Stimulated activated effector memory CD8-positive, alpha-beta T cell treated with anti-CD3 and anti-CD28 coated beads, Interleukin-12 subunit alpha, Interleukin-12 subunit beta, amount 100 ng/mL, for 72 hours (primary cell): ENCODE measurements at regions not wholly inside any gene's neighbourhood (a gene's known extent, or its start where the extent isn't known, plus 50 kb on each side); places are given as distances from the start of the nearest gene placed in this dataset.
"Not testable (repeated sequence)": the region's sequence is repeated elsewhere in the genome, so short reads cannot be mapped to it uniquely, and the experiment has no call there.

ENCODE experiments used
- ATAC-seq: fragments of 150-1000 bp; cut with Tn5 transposase; 2 replicates; pipeline ENCODE4 v1.10.0; 2021
- DNase-seq, 2 donors: peaks; one replicate each; pipeline ENCODE4 v3.0.0; 2021 to 2022; ENCODE audit warnings: low spot score in 2 of 2
- H3K27ac Mint-ChIP-seq: one replicate; pipeline ENCODE4 v1.8.0; 2022; ENCODE audit warnings: mild to moderate bottlenecking, mixed read lengths
- H3K36me3 Mint-ChIP-seq: one replicate; pipeline ENCODE4 v1.8.0; 2022; ENCODE audit warnings: mild to moderate bottlenecking, mixed read lengths
- H3K4me1 Mint-ChIP-seq: one replicate; pipeline ENCODE4 v1.8.0; 2022; ENCODE audit warnings: mixed read lengths
- H3K4me3 Mint-ChIP-seq: one replicate; pipeline ENCODE4 v1.8.0; 2022; ENCODE audit warnings: mild to moderate bottlenecking, mixed read lengths
- H3K9me3 Mint-ChIP-seq: one replicate; pipeline ENCODE4 v1.8.0; 2022; ENCODE audit warnings: mixed read lengths

- Mint-ChIP-seq H3K27ac (no peak overlapping the region), H3K36me3 (no peaks in the 10 kb centered on the region), H3K4me3 (no peak overlapping the region), H3K9me3 (no peaks in the 10 kb centered on the region), H3K4me1 (peaks cover 1% of the 10 kb centered on the region)
- no peak for DNase-seq
- no peak for ATAC-seq
Measured at GRCh38 chr1:5776035-5776550, 216.1 kb downstream of the NPHP4 start.

GRCh38 chr1:5774019-5774418 lies 218.2 kb downstream of the NPHP4 start:
- no peak overlapping the region for H3K27ac Mint-ChIP-seq
- H3K4me3 Mint-ChIP-seq: no peak overlapping the region
- H3K36me3 Mint-ChIP-seq: no peaks in the 10 kb centered on the region

DNA sequence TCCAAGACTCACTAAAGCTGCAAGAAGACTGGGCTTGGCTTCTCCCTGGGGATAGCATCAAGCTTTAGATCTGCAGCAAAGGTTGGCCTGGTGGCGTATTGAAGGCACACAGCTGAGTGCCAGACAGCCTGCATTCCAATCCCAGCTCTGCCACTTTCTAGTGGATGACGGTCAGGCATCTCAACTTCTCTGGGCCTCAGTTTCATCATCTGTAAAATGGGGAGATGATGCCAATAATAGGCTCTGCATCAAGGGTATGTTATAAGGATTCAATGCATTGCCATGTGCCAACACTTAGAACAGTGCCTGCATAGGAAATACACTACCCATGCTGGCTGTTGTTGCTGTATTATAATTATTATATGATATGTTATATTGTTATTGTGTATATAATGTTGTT lies 220.4 kb downstream of the NPHP4 start:
- H3K36me3 Mint-ChIP-seq: no peaks in the 10 kb centered on the region

More at GRCh38 chr1:5774019-5774418, 218.2 kb downstream of the NPHP4 start:
- H3K4me1 Mint-ChIP-seq: peaks cover 5% of the 10 kb centered on the region
- DNase-seq (no peak), ATAC-seq (no peak)
- no peaks in the 10 kb centered on the region for H3K9me3 Mint-ChIP-seq

GRCh38 chr1:5770981-5771765 lies 221.1 kb downstream of the NPHP4 start:
- Mint-ChIP-seq H3K4me3 (no peak overlapping the region), H3K4me1 (peaks cover 5% of the 10 kb centered on the region), H3K36me3 (no peaks in the 10 kb centered on the region), H3K9me3 (no peaks in the 10 kb centered on the region), H3K27ac (no peak overlapping the region)
- DNase-seq: no peak
- ATAC-seq: no peak

More for the DNA sequence above, 220.4 kb downstream of the NPHP4 start:
- H3K27ac Mint-ChIP-seq: no peak overlapping the region
- no peak for DNase-seq
- H3K9me3 Mint-ChIP-seq: no peaks in the 10 kb centered on the region
- H3K4me1 Mint-ChIP-seq: peaks cover 5% of the 10 kb centered on the region
- ATAC-seq: no peak
- no peak overlapping the region for H3K4me3 Mint-ChIP-seq

DNA sequence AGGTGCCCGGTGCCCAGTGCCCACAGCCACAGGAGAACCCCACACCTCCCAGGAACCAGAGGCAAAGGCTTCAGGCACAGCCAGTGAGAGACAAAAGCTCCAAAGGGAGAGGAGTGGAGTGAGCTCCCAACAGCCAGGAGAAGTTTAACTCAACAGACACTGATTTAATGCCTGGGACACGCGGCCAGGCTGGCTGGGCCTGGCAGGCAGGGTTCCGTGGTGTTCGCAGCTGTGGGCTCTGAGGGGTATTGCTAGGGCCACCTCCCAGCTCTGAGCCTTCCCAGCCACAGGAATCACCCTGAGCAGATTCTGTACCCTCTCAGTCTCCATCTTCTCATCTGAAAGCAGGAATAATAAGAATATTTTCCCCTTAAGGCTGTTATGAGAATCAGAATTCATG lies 222.5 kb downstream of the NPHP4 start:
- DNase-seq (no peak), ATAC-seq (no peak)
- peaks cover 5% of the 10 kb centered on the region for H3K4me1 Mint-ChIP-seq
- H3K4me3 Mint-ChIP-seq: no peak overlapping the region
- H3K36me3 Mint-ChIP-seq: no peaks in the 10 kb centered on the region
- no peak overlapping the region for H3K27ac Mint-ChIP-seq
- no peaks in the 10 kb centered on the region for H3K9me3 Mint-ChIP-seq

GRCh38 chr1:5769146-5769545 lies 223.1 kb downstream of the NPHP4 start:
- Mint-ChIP-seq H3K36me3 (no peaks in the 10 kb centered on the region), H3K4me1 (peaks cover 5% of the 10 kb centered on the region), H3K27ac (no peak overlapping the region), H3K4me3 (no peak overlapping the region), H3K9me3 (no peaks in the 10 kb centered on the region)
- ATAC-seq (no peak), DNase-seq (no peak)

GRCh38 chr1:5768014-5768413 lies 224.2 kb downstream of the NPHP4 start:
- no peaks in the 10 kb centered on the region for H3K36me3 Mint-ChIP-seq
- ATAC-seq (no peak), DNase-seq (no peak)
- H3K4me3 Mint-ChIP-seq: no peak overlapping the region
- peaks cover 4% of the 10 kb centered on the region for H3K9me3 Mint-ChIP-seq
- H3K4me1 Mint-ChIP-seq: peaks cover 5% of the 10 kb centered on the region
- no peak overlapping the region for H3K27ac Mint-ChIP-seq

DNA sequence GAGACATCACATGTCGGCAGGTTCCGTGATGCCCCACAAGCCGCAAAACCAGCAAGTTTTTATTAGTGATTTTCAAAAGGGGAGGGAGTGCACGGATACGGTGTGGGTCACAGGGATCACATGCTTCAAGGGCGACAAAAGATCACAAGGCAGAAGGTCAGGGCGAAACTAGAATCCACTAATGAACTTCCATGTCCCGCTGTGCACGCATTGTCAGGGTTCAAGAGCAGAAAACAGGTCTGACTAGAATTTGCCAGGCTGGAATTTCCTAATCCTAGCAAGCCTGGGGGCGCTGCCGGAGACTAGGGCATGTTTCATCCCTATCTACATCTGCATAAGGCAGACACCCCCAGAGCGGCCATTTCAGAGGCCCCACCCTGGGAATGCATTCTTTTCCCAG lies 225.2 kb downstream of the NPHP4 start:
- H3K4me3 Mint-ChIP-seq, DNase-seq, ATAC-seq, H3K36me3 Mint-ChIP-seq, H3K27ac Mint-ChIP-seq, H3K9me3 Mint-ChIP-seq, H3K4me1 Mint-ChIP-seq: not testable (repeated sequence)

GRCh38 chr1:5765997-5766913 lies 226.0 kb downstream of the NPHP4 start:
- no peak overlapping the region for H3K4me3 Mint-ChIP-seq
- H3K4me1 Mint-ChIP-seq: peaks cover 5% of the 10 kb centered on the region
- no peaks in the 10 kb centered on the region for H3K36me3 Mint-ChIP-seq
- peaks cover 4% of the 10 kb centered on the region for H3K9me3 Mint-ChIP-seq
- ATAC-seq (peak; percentile 32), DNase-seq (no peak)
- no peak overlapping the region for H3K27ac Mint-ChIP-seq

- ATAC-seq (no peak), DNase-seq (no peak)
- Mint-ChIP-seq H3K36me3 (no peaks in the 10 kb centered on the region), H3K4me3 (no peak overlapping the region), H3K9me3 (peaks cover 6% of the 10 kb centered on the region), H3K4me1 (no peaks in the 10 kb centered on the region), H3K27ac (no peak overlapping the region)
Measured at GRCh38 chr1:5765483-5765882, 226.7 kb downstream of the NPHP4 start.

GRCh38 chr1:5764959-5765358 lies 227.3 kb downstream of the NPHP4 start:
- DNase-seq (no peak), ATAC-seq (no peak)
- Mint-ChIP-seq H3K9me3 (peaks cover 7% of the 10 kb centered on the region), H3K4me1 (no peaks in the 10 kb centered on the region), H3K36me3 (no peaks in the 10 kb centered on the region), H3K27ac (no peak overlapping the region), H3K4me3 (no peak overlapping the region)

DNA sequence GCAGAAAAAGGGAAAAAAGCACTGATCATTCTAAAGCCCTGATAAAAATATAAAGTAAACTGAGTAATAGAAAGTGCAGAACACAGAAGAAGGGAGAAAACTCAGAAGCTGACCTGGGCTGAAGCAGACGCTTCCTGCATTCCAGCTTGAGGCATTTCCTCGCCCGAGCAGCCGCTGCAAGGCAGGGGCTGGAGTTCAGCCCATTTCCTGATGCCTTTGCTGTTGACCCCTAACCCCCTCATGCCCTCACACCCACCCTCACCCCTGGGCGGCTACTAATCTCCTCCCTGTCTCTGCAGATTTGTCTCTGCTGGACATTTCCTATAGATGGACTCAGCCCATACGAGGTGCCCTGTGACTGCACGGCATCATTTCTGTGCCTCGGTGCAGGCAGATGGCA lies 227.8 kb downstream of the NPHP4 start:
- no peak for DNase-seq
- H3K36me3 Mint-ChIP-seq: no peaks in the 10 kb centered on the region
- no peaks in the 10 kb centered on the region for H3K4me1 Mint-ChIP-seq
- H3K4me3 Mint-ChIP-seq: no peak overlapping the region
- ATAC-seq: no peak
- no peak overlapping the region for H3K27ac Mint-ChIP-seq
- peaks cover 7% of the 10 kb centered on the region for H3K9me3 Mint-ChIP-seq

- no peak overlapping the region for H3K4me3 Mint-ChIP-seq
- H3K36me3 Mint-ChIP-seq: no peaks in the 10 kb centered on the region
- no peak overlapping the region for H3K27ac Mint-ChIP-seq
- no peaks in the 10 kb centered on the region for H3K4me1 Mint-ChIP-seq
- H3K9me3 Mint-ChIP-seq: peaks cover 7% of the 10 kb centered on the region
- DNase-seq (no peak), ATAC-seq (no peak)
Measured at GRCh38 chr1:5763696-5764370, 228.4 kb downstream of the NPHP4 start.

- DNase-seq (no peak), ATAC-seq (peak; percentile 29)
- H3K27ac Mint-ChIP-seq: no peak overlapping the region
- H3K9me3 Mint-ChIP-seq: peaks cover 7% of the 10 kb centered on the region
- H3K36me3 Mint-ChIP-seq: no peaks in the 10 kb centered on the region
- no peaks in the 10 kb centered on the region for H3K4me1 Mint-ChIP-seq
- H3K4me3 Mint-ChIP-seq: no peak overlapping the region
Measured at GRCh38 chr1:5758859-5759578, 233.2 kb downstream of the NPHP4 start.
